D721Med (cell line): ENCODE measurements at regions not wholly inside any gene's neighbourhood (a gene's known extent, or its start where the extent isn't known, plus 50 kb on each side); places are given as distances from the start of the nearest gene placed in this dataset.

Source experiments
- DNase-seq: peaks from one replicate; pipeline ENCODE4 v3.0.0; 2011; ENCODE audit warnings: low spot score; ENCODE audit not compliant: insufficient read length
- FAIRE-seq: peaks from 2 replicates; lab custom pipeline; 2011; peaks lifted over from hg19 to GRCh38; lab: Jason Lieb, UNC
- CTCF ChIP-seq: IDR thresholded peaks from 2 replicates; pipeline ENCODE4 v1.5.1; 2012; ENCODE audit warnings: mild to moderate bottlenecking, control low read depth; ENCODE audit not compliant: insufficient read depth; ENCODE audit errors: missing control alignments

- DNase-seq (no peak), FAIRE-seq (no peak)
- no peak for TF ChIP-seq CTCF
Measured at GRCh38 chr14:26008290-26008689, 589.5 kb downstream of the NOVA1 start.

GRCh38 chr14:26004342-26004741 is 593.5 kb downstream of the NOVA1 start:
- FAIRE-seq (no peak), DNase-seq (no peak)
- no peak for TF ChIP-seq CTCF

- DNase-seq (no peak), FAIRE-seq (no peak)
- no peak for TF ChIP-seq CTCF
Measured at GRCh38 chr14:25993830-25994229, 604.0 kb downstream of the NOVA1 start.

- FAIRE-seq: no peak
- TF ChIP-seq CTCF: no peak
- no peak for DNase-seq
Measured at GRCh38 chr14:25988536-25988935, 609.3 kb downstream of the NOVA1 start.

GRCh38 chr14:25955772-25956171 is 642.1 kb downstream of the NOVA1 start:
- DNase-seq: no peak
- no peak for TF ChIP-seq CTCF
- no peak for FAIRE-seq

GRCh38 chr14:25953532-25954139 is 644.2 kb downstream of the NOVA1 start:
- FAIRE-seq (no peak), DNase-seq (no peak)
- no peak for TF ChIP-seq CTCF

GRCh38 chr14:25945746-25946145 is 652.1 kb downstream of the NOVA1 start:
- TF ChIP-seq CTCF: no peak
- DNase-seq (no peak), FAIRE-seq (no peak)
